ENCODE measurements at regions not wholly inside any gene's neighbourhood (a gene's known extent, or its start where the extent isn't known, plus 50 kb on each side); places are given as distances from the start of the nearest gene placed in this dataset.

DNA sequence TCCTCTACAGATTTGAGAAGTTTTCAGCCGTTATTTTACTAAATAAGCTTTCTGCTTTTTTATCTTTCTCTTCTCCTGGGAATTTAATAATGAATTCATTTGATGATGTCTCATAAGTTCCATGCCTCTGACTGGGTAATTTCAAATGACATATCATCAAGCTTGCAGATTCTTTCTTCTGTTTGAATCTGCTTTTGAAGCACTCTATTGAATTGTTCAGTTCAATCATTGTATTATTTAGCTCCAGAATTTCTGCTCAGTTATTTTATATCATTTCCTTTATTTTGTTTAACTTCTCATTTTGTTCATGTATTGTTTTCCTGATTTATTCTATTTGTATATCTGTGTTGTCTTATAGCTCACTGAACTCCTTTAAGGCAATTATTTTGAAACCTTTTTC lies 196.9 kb upstream of the CNTNAP2 start:
- H3K27ac Mint-ChIP-seq = no peak overlapping the region
- H3K36me3 Mint-ChIP-seq = no peaks in the 10 kb centered on the region
- H3K9me3 Mint-ChIP-seq = peaks cover 15 to 26% of the 10 kb centered on the region in 2 donors

DNA sequence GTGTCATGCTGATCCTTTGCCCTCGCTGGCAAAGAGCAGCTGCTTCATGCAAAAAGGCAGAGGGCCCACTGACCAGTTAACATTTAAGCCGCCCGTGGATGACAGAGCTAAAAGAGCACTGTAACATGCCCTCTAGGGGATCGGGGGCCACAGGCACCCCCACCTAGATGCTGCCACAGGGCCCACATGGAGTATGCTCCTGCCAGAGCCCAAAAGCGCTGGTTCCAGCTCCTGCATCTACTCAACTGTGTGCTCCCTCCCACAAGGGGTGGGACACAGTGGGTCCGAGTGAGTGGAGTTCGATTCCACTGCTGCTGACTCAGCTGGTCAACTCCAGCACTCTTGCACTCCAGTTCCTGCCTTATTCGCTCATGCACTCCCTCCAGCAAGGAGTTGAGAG lies 199.8 kb upstream of the CNTNAP2 start:
- H3K9me3 Mint-ChIP-seq = peaks cover 12 to 18% of the 10 kb centered on the region in 2 donors
- intact Hi-C loops (cut with micrococcal nuclease) = no loop called here
- Histone ChIP-seq H3K36me3 (ENCODE audit: control insufficient read depth, insufficient read depth, low read length) (no peaks in the 10 kb centered on the region), H3K4me3 (ENCODE audit: low read length) (no peak overlapping the region), H3K4me1 (ENCODE audit: control insufficient read depth, insufficient read depth, low read length) (no peaks in the 10 kb centered on the region), H3K9me3 (ENCODE audit: control insufficient read depth, insufficient read depth, low read length) (peaks cover 18% of the 10 kb centered on the region), H3K27ac (ENCODE audit: low read length) (no peak overlapping the region), H3K27me3 (ENCODE audit: control insufficient read depth, insufficient read depth, low read length) (no peaks in the 10 kb centered on the region)
- H3K36me3 Mint-ChIP-seq = no peaks in the 10 kb centered on the region
- DNase-seq (no peak), ATAC-seq (no peak)
- H3K4me3 Mint-ChIP-seq = no peak overlapping the region
- H3K27me3 Mint-ChIP-seq (ENCODE audit: low read depth in 2 of 2) = no peaks in the 10 kb centered on the region
- 88% methylated on average over 8 of the region's 8 CpGs for WGBS (ENCODE audit: insufficient coverage)
- TF ChIP-seq, protein P1, sequence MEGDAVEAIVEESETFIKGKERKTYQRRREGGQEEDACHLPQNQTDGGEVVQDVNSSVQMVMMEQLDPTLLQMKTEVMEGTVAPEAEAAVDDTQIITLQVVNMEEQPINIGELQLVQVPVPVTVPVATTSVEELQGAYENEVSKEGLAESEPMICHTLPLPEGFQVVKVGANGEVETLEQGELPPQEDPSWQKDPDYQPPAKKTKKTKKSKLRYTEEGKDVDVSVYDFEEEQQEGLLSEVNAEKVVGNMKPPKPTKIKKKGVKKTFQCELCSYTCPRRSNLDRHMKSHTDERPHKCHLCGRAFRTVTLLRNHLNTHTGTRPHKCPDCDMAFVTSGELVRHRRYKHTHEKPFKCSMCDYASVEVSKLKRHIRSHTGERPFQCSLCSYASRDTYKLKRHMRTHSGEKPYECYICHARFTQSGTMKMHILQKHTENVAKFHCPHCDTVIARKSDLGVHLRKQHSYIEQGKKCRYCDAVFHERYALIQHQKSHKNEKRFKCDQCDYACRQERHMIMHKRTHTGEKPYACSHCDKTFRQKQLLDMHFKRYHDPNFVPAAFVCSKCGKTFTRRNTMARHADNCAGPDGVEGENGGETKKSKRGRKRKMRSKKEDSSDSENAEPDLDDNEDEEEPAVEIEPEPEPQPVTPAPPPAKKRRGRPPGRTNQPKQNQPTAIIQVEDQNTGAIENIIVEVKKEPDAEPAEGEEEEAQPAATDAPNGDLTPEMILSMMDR (IDR thresholded peaks at IDR 0.05) = no peak
- H3K4me1 Mint-ChIP-seq = no peaks in the 10 kb centered on the region
- H3K27ac Mint-ChIP-seq = no peak overlapping the region

More for the DNA sequence above, 196.9 kb upstream of the CNTNAP2 start:
- WGBS (ENCODE audit: insufficient coverage) = no CpG with 5 or more reads among the region's 1 CpG
- Histone ChIP-seq H3K36me3 (ENCODE audit: control insufficient read depth, insufficient read depth, low read length) (no peaks in the 10 kb centered on the region), H3K4me3 (ENCODE audit: low read length) (no peak overlapping the region), H3K27me3 (ENCODE audit: control insufficient read depth, insufficient read depth, low read length) (no peaks in the 10 kb centered on the region), H3K27ac (ENCODE audit: low read length) (no peak overlapping the region), H3K4me1 (ENCODE audit: control insufficient read depth, insufficient read depth, low read length) (no peaks in the 10 kb centered on the region), H3K9me3 (ENCODE audit: control insufficient read depth, insufficient read depth, low read length) (peaks cover 15% of the 10 kb centered on the region)
- ATAC-seq (no peak), DNase-seq (no peak)
- TF ChIP-seq, protein P1 (IDR thresholded peaks at IDR 0.05) = no peak
- no peaks in the 10 kb centered on the region for H3K4me1 Mint-ChIP-seq
- H3K4me3 Mint-ChIP-seq = no peak overlapping the region
- H3K27me3 Mint-ChIP-seq (ENCODE audit: low read depth in 2 of 2) = no peaks in the 10 kb centered on the region
- intact Hi-C loops (cut with micrococcal nuclease) = no loop called here

DNA sequence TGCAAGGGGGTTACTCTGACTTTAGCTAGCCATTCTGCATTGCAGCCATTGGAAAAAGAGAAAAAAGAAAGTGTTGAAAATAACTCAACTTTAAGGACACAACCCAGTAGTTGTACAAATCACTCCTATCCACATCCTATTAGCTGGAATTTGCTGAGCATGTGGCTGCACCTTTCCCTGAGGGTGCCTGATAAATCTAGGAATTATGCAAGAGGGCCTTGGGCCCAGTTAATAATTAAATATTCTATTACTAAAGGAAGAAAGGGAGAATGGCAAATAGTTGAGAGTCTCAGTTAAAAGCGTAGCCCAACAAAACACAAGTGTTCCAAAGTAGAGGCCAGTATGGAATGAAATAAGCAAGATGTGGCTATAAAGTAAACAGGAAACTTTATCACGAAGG lies 200.9 kb upstream of the CNTNAP2 start:
- Mint-ChIP-seq H3K27ac (no peak overlapping the region), H3K27me3 (ENCODE audit: low read depth in 2 of 2) (no peaks in the 10 kb centered on the region), H3K36me3 (no peaks in the 10 kb centered on the region), H3K9me3 (peaks cover 12 to 18% of the 10 kb centered on the region in 2 donors), H3K4me1 (no peaks in the 10 kb centered on the region), H3K4me3 (no peak overlapping the region)
- TF ChIP-seq, protein P1 (IDR thresholded peaks at IDR 0.05) = no peak
- H3K4me1 ChIP-seq (ENCODE audit: control insufficient read depth, insufficient read depth, low read length) = no peaks in the 10 kb centered on the region
- ATAC-seq (no peak), DNase-seq (no peak)
- no peaks in the 10 kb centered on the region for H3K36me3 ChIP-seq (ENCODE audit: control insufficient read depth, insufficient read depth, low read length)
- H3K27me3 ChIP-seq (ENCODE audit: control insufficient read depth, insufficient read depth, low read length) = no peaks in the 10 kb centered on the region
- no peak overlapping the region for H3K4me3 ChIP-seq (ENCODE audit: low read length)
- H3K27ac ChIP-seq (ENCODE audit: low read length) = no peak overlapping the region
- intact Hi-C loops (cut with micrococcal nuclease) = no loop called here
- 85% methylated on average over 2 of the region's 2 CpGs for WGBS (ENCODE audit: insufficient coverage)
- H3K9me3 ChIP-seq (ENCODE audit: control insufficient read depth, insufficient read depth, low read length) = peaks cover 13% of the 10 kb centered on the region

DNA sequence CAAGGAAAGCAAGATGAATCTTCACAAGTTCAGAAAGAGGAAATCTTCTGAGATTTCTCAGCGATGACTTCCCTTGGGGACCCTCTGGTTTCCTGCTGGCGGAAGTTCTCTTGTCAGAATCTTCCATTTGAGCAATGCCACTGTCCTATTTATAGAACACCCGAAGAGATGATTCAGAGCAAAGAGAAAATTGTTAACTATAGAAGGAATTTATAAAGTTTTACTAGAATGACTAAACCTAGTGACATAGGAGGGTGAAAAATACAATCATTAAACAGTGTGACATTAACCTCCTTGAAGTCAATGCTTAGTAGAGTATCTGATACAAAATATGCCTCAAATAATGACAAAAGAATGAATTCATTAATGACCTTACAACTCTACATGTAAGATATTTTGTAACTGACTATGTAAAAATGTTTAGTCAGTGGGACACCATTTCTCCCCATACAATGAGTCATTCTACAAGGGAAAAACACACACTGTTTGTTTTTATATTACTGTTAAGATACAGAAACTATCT lies 206.5 kb upstream of the CNTNAP2 start:
- Mint-ChIP-seq H3K9me3 (peaks cover 4 to 12% of the 10 kb centered on the region in 2 donors), H3K4me3 (no peak overlapping the region), H3K36me3 (no peaks in the 10 kb centered on the region), H3K4me1 (no peaks in the 10 kb centered on the region), H3K27me3 (ENCODE audit: low read depth in 2 of 2) (no peaks in the 10 kb centered on the region), H3K27ac (no peak overlapping the region)
- intact Hi-C loops (cut with micrococcal nuclease) = no loop called here
- ATAC-seq (no peak), DNase-seq (no peak)
- Histone ChIP-seq H3K4me1 (ENCODE audit: control insufficient read depth, insufficient read depth, low read length) (no peaks in the 10 kb centered on the region), H3K27ac (ENCODE audit: low read length) (no peak overlapping the region), H3K4me3 (ENCODE audit: low read length) (no peak overlapping the region), H3K9me3 (ENCODE audit: control insufficient read depth, insufficient read depth, low read length) (peaks cover 3% of the 10 kb centered on the region), H3K27me3 (ENCODE audit: control insufficient read depth, insufficient read depth, low read length) (no peaks in the 10 kb centered on the region), H3K36me3 (ENCODE audit: control insufficient read depth, insufficient read depth, low read length) (no peaks in the 10 kb centered on the region)
- WGBS (ENCODE audit: insufficient coverage) = 34% methylated on average over 2 of the region's 3 CpGs
- TF ChIP-seq, protein P1 (IDR thresholded peaks at IDR 0.05) = no peak
